ENCODE measurements at regions not wholly inside any gene's neighbourhood (a gene's known extent, or its start where the extent isn't known, plus 50 kb on each side); places are given as distances from the start of the nearest gene placed in this dataset.

DNA sequence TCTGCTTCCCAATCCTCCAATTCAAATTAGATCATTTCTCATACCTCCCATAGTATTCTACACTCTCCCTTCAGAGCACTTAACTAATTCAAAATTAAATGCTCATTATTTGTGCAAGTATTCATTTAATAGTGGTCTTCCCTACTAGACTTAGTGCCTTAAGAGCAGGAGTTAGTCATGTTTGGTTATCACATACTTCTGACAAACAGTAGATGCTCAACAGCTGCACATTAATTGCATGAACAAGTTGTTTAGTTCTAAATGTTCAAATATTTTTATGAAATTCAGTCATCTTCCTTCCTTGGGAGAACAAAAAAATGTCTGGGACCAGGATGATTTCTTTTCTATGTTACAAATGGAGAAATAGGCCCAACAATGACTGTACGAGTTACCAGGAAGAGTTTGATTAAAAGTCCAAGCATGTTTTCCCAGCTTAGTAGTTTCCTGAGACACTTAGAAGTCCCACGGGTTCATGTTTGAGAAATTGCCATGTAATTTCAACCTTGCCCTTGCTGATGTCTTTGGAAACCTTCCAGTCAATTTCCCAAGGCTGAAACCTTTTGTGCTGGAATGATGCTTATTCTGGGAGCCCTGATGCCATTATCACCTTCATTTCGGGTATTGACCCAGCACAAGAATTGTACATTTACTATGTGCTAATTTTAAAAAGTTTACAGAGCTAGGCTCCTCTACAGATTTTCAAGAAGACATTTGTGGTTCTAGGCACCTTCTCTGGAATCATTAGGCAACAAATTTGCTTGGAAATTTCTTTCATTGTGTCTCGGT, 437.9 kb upstream of the PLXNA2 start:
- no peak for DNase-seq (ENCODE audit: low read depth)
- H3K4me3 ChIP-seq (ENCODE audit: control insufficient read depth, low read depth, low read length), result no peak overlapping the region

DNA sequence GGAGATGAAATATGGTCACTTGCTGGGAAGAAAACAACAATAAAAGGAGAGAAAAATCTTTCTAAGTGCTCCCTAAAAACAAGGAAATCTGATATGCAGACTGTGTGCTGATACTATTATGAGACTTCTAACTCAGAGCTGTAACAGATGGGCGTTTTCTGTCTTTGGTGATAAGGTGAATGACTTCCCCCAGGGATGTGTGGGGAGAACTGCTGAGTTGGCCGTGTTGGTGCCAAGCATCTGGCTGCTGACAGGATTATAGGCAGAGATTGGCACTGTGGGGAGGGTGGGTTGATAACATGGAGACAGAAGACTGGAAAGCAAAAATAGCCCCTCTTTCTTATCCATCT, 438.5 kb upstream of the PLXNA2 start:
- no peak for DNase-seq (ENCODE audit: low read depth)
- no peak overlapping the region for H3K4me3 ChIP-seq (ENCODE audit: control insufficient read depth, low read depth, low read length)
- TF ChIP-seq, protein P1, sequence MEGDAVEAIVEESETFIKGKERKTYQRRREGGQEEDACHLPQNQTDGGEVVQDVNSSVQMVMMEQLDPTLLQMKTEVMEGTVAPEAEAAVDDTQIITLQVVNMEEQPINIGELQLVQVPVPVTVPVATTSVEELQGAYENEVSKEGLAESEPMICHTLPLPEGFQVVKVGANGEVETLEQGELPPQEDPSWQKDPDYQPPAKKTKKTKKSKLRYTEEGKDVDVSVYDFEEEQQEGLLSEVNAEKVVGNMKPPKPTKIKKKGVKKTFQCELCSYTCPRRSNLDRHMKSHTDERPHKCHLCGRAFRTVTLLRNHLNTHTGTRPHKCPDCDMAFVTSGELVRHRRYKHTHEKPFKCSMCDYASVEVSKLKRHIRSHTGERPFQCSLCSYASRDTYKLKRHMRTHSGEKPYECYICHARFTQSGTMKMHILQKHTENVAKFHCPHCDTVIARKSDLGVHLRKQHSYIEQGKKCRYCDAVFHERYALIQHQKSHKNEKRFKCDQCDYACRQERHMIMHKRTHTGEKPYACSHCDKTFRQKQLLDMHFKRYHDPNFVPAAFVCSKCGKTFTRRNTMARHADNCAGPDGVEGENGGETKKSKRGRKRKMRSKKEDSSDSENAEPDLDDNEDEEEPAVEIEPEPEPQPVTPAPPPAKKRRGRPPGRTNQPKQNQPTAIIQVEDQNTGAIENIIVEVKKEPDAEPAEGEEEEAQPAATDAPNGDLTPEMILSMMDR (IDR thresholded peaks at IDR 0.05; ENCODE audit: control insufficient read depth, insufficient read depth, low read depth, low read length, missing control alignments), result no peak

More for the DNA sequence above, 437.9 kb upstream of the PLXNA2 start:
- TF ChIP-seq, protein P1 (IDR thresholded peaks at IDR 0.05; ENCODE audit: control insufficient read depth, insufficient read depth, low read depth, low read length, missing control alignments), result no peak

DNA sequence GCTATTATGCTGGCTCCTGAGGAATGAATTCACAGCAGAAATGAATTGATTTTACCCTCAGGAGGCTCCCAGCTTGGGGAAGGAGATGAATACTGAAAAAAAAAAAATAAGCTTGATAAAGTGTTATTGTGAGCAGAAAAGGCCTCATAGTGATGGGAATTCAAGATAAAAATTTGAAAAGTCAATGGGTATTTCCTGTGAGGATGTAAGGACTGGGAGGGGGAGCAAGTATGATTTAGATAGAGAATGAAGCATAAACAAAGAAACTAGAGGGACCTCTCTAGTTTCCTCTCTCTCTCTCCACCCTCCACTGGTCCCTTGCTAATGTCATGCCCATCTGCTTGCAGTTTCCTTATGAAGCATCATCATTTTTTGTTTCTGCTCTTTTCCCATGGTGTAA, 439.0 kb upstream of the PLXNA2 start:
- no peak for DNase-seq (ENCODE audit: low read depth)
- no peak overlapping the region for H3K4me3 ChIP-seq (ENCODE audit: control insufficient read depth, low read depth, low read length)
- TF ChIP-seq, protein P1 (IDR thresholded peaks at IDR 0.05; ENCODE audit: control insufficient read depth, insufficient read depth, low read depth, low read length, missing control alignments), result no peak

DNA sequence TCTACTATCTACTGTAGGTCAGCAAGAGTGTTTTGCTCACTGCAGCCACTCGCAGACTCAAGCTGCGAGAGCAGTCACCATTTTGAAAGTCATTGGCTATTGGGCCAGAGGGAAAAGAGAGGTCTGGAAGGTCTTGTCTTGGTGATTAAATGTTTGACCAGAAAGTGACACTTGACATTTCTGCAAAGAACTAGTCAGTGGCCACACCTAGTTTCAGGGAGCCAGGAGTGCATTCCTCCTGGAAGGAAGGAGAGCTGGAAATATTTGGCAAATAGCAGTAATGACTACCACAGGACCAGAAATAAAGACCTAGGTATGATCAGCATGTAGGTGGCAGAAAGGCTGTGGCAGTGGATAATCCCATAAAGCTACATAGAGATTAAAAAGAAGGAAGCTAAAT, 440.0 kb upstream of the PLXNA2 start:
- TF ChIP-seq, protein P1 (IDR thresholded peaks at IDR 0.05; ENCODE audit: control insufficient read depth, insufficient read depth, low read depth, low read length, missing control alignments), result no peak
- DNase-seq (ENCODE audit: low read depth), result no peak
- H3K4me3 ChIP-seq (ENCODE audit: control insufficient read depth, low read depth, low read length), result no peak overlapping the region

DNA sequence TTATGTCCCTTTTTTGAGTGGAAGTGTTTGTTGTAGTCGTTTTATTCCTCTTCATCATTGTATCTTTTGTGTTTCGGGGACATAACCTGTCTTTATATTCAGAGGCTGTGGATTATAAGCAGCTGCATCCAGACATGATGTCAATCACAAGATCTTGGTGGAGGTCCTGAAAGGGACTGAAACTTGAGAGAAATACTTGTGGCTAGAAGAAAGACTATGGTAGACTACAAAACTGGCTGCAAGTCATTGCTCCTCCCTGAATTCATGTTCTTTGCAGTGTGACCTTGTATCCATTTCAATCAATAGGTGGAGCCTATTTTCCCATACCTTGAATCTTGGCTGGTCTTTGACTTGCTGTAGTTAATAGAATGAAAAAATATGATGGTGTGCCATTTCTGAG, 442.4 kb upstream of the PLXNA2 start:
- TF ChIP-seq, protein P1 (IDR thresholded peaks at IDR 0.05; ENCODE audit: control insufficient read depth, insufficient read depth, low read depth, low read length, missing control alignments), result no peak
- no peak overlapping the region for H3K4me3 ChIP-seq (ENCODE audit: control insufficient read depth, low read depth, low read length)
- no peak for DNase-seq (ENCODE audit: low read depth)

DNA sequence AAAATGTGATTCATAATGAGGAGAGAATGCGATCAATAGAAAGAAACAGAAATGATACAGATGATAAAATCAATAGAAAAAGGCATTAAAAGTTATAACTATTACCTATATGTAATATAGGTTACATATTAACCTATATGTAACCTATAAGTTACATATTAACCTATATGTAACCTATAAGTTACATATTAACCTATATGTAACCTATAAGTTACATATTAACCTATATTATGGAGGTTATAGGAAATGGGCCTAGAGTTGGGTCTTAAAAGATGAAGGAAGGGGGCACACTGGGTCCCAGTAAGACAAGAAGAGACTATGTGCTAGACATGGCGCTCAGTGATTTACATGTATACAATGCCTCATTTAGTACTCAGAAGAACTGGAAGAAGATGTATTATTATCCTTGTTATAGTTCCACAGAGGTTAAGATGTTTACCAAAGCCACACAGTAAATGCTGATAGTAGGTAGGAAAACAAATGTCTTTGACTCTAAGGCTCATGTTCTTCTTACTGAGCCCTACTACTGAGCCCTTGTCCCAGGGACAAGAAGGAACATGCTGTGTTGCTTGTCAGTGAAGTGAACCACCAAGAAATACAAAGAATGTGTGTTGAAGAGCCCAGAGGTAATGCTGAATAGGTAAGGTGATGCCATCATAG, 444.6 kb upstream of the PLXNA2 start:
- no peak for DNase-seq (ENCODE audit: low read depth)
- no peak overlapping the region for H3K4me3 ChIP-seq (ENCODE audit: control insufficient read depth, low read depth, low read length)
- TF ChIP-seq, protein P1 (IDR thresholded peaks at IDR 0.05; ENCODE audit: control insufficient read depth, insufficient read depth, low read depth, low read length, missing control alignments), result no peak

Data from AG09309 (cell line).